GM12878 (cell line): ENCODE measurements at regions not wholly inside any gene's neighbourhood (a gene's known extent, or its start where the extent isn't known, plus 50 kb on each side); places are given as distances from the start of the nearest gene placed in this dataset.

Experiments used
- ATAC-seq: fragments of 200-7000 bp; cut with Tn5 transposase; 3 replicates; pipeline ENCODE4 v1.9.1; 2020; ENCODE audit warnings: mild to moderate bottlenecking, moderate library complexity
- BruUV-seq: library from RNA; stranded (reverse); fragments of 400-500 nt; replicated peaks from 2 replicates; lab custom pipeline; 2021; lab: Mats Ljungman, UMichigan
- CTCF ChIA-PET: fragments of 300-600 bp; sonication (Branson Sonifier 250); formaldehyde crosslinking; extraction: SDS; loops from one replicate; lab custom pipeline; 2021; ENCODE audit warnings: inconsistent platforms; lab: Yijun Ruan, JAX
- POLR2A ChIA-PET: fragments of 350-600 bp; formaldehyde crosslinking; extraction: SDS; loops from one replicate; lab custom pipeline; 2021; ENCODE audit warnings: inconsistent platforms; lab: Charles Lee
- RAD21 ChIA-PET: fragments of 300-600 bp; sonication (Branson Sonifier 250); formaldehyde crosslinking; loops from one replicate; lab custom pipeline; 2023; ENCODE audit warnings: antibody characterized with exemption; ENCODE audit not compliant: unreplicated experiment; lab: Charles Lee
- SMC1A ChIA-PET: fragments of 300-600 bp; sonication (Branson Sonifier 250); formaldehyde crosslinking; loops from one replicate; lab custom pipeline; 2023; ENCODE audit not compliant: unreplicated experiment, uncharacterized antibody; lab: Charles Lee
- DNase-seq: peaks from one replicate; pipeline ENCODE4 v3.0.0-alpha.2; 2011; ENCODE audit warnings: low read depth, low spot score
- FAIRE-seq: peaks from 3 replicates; lab custom pipeline; 2011; peaks lifted over from hg19 to GRCh38; lab: Jason Lieb, UNC
- H2AFZ ChIP-seq: 2 replicates; pipeline ENCODE4 v1.6.0; 2011; ENCODE audit warnings: low read depth, low read length, control low read depth; ENCODE audit not compliant: control insufficient read depth
- H3K27ac ChIP-seq: 2 replicates; pipeline ENCODE4 v1.5.1; 2011; ENCODE audit warnings: control low read depth; ENCODE audit not compliant: control insufficient read depth, insufficient read depth
- H3K27me3 ChIP-seq, 2 experiments: replicated peaks in 1 of 2; 2 replicates each; pipeline versions ENCODE4 v1.6.0 to v1.6.1; 2011; ENCODE audit warnings: low read length in 1 of 2; ENCODE audit not compliant: control insufficient read depth in 2 of 2, insufficient read depth in 2 of 2
- H3K36me3 ChIP-seq, 2 experiments: 2 replicates each; pipeline ENCODE4 v1.5.1; 2011; ENCODE audit warnings: low read length in 1 of 2; ENCODE audit not compliant: control insufficient read depth in 2 of 2, insufficient read depth in 2 of 2
- H3K4me1 ChIP-seq: 2 replicates; pipeline ENCODE4 v1.6.1; 2011; ENCODE audit warnings: mild to moderate bottlenecking, low read length, moderate library complexity, mixed read lengths; ENCODE audit not compliant: control insufficient read depth, insufficient read depth
- H3K4me2 ChIP-seq: 2 replicates; pipeline ENCODE4 v1.6.0; 2011; ENCODE audit warnings: control low read depth; ENCODE audit not compliant: control insufficient read depth, insufficient read depth
- H3K4me3 ChIP-seq: fragments of 200-600 bp; sonication (generic); 2 replicates; pipeline ENCODE4 v1.5.1; 2016
- H3K79me2 ChIP-seq: 2 replicates; pipeline ENCODE4 v1.6.0; 2011; ENCODE audit warnings: low read length; ENCODE audit not compliant: control insufficient read depth, insufficient read depth
- H3K9ac ChIP-seq: 2 replicates; pipeline ENCODE4 v1.8.0; 2011; ENCODE audit warnings: low read length, control low read depth, mixed read lengths; ENCODE audit not compliant: control insufficient read depth, insufficient read depth
- H3K9me3 ChIP-seq: replicated peaks from 3 replicates; pipeline ENCODE4 v1.5.1; 2011; ENCODE audit warnings: mild to moderate bottlenecking, low read length; ENCODE audit not compliant: control insufficient read depth, insufficient read depth
- H4K20me1 ChIP-seq: 2 replicates; pipeline ENCODE4 v1.6.0; 2011; ENCODE audit not compliant: control insufficient read depth, insufficient read depth
- ATF2 ChIP-seq: IDR thresholded peaks from 2 replicates; pipeline ENCODE4 v1.6.1; 2012; ENCODE audit warnings: low read length, inconsistent platforms
- CBFB ChIP-seq: IDR thresholded peaks from 2 replicates; pipeline ENCODE4 v1.6.1; 2016; ENCODE audit warnings: antibody characterized with exemption, low read depth
- EGR1 ChIP-seq, 2 experiments: IDR thresholded peaks; 1 replicate in 1 of 2; 2 replicates in 1 of 2; pipeline ENCODE4 v1.6.1; 2011 to 2012; ENCODE audit warnings: low read depth in 2 of 2, low read length in 2 of 2, borderline replicate concordance in 1 of 2, mild to moderate bottlenecking in 1 of 2, moderate library complexity in 1 of 2
- ESRRA ChIP-seq: IDR thresholded peaks from 2 replicates; pipeline ENCODE4 v1.6.1; 2012; ENCODE audit warnings: mild to moderate bottlenecking, low read length, improper control_type of control experiment
- FOXK2 ChIP-seq: fragments of 450-650 bp; IDR thresholded peaks from 2 replicates; pipeline ENCODE4 v1.6.1; 2017; ENCODE audit warnings: mild to moderate bottlenecking, moderate library complexity
- HDGF ChIP-seq: fragments of 450-650 bp; IDR thresholded peaks from 2 replicates; pipeline ENCODE4 v1.6.1; 2016; ENCODE audit warnings: antibody characterized with exemption
- IKZF2 ChIP-seq, 2 experiments: fragments of 450-650 bp; IDR thresholded peaks; 2 replicates each; pipeline ENCODE4 v1.6.1; 2017; ENCODE audit warnings: mild to moderate bottlenecking in 2 of 2, moderate library complexity in 2 of 2
- JUNB ChIP-seq: IDR thresholded peaks from 2 replicates; pipeline ENCODE4 v1.6.1; 2016; ENCODE audit warnings: antibody characterized with exemption, mild to moderate bottlenecking
- JUND ChIP-seq: IDR thresholded peaks from 2 replicates; pipeline ENCODE4 v1.6.1; 2012; ENCODE audit warnings: low read depth, mild to moderate bottlenecking, low read length, improper control_type of control experiment, moderate library complexity
- MYB ChIP-seq: fragments of 150-350 bp; IDR thresholded peaks from 2 replicates; pipeline ENCODE4 v1.6.1; 2014; ENCODE audit warnings: mild to moderate bottlenecking, low read depth, low read length, borderline replicate concordance
- NFIC ChIP-seq: IDR thresholded peaks from 2 replicates; pipeline ENCODE4 v1.6.1; 2012; ENCODE audit warnings: low read depth, mild to moderate bottlenecking, inconsistent platforms, low read length, moderate library complexity
- NKRF ChIP-seq: fragments of 450-650 bp; conservative IDR thresholded peaks from 2 replicates; pipeline ENCODE4 v1.6.1; 2017; ENCODE audit warnings: mild to moderate bottlenecking, moderate library complexity
- PML ChIP-seq: IDR thresholded peaks from 2 replicates; pipeline ENCODE4 v1.6.1; 2012; ENCODE audit warnings: low read length, inconsistent platforms
- RELB ChIP-seq: fragments of 450-650 bp; IDR thresholded peaks from 2 replicates; pipeline ENCODE4 v1.6.1; 2017; ENCODE audit warnings: low read depth, mild to moderate bottlenecking, moderate library complexity
- WRNIP1 ChIP-seq: IDR thresholded peaks from 2 replicates; pipeline ENCODE4 v1.6.1; 2011; ENCODE audit warnings: low read depth, low read length, improper control_type of control experiment, borderline replicate concordance
- ZNF592 ChIP-seq: fragments of 450-650 bp; IDR thresholded peaks from 2 replicates; pipeline ENCODE4 v1.6.1; 2017; ENCODE audit warnings: mild to moderate bottlenecking, moderate library complexity
- WGBS: methylation state at CpG from one replicate; pipeline ENCODE4 v1.1.6; 2016; ENCODE audit warnings: low lambda C conversion rate; ENCODE audit not compliant: insufficient replicate concordance, insufficient coverage; ENCODE audit errors: missing lambda C conversion rate; 5-methylcytosine and 5-hydroxymethylcytosine counted together
- in situ Hi-C: fragments of 300-500 bp; cut with MboI; formaldehyde crosslinking; loops from 9 replicates; pipeline ENCODE4 v1.14.3; 2018; ENCODE audit warnings: mixed read lengths
- intact Hi-C: fragments of 100-400 bp; cut with micrococcal nuclease; formaldehyde crosslinking; loops from one replicate; pipeline ENCODE4 v1.14.2; 2022; ENCODE audit not compliant: unreplicated experiment

- in situ Hi-C loops = no loop called here
- Histone ChIP-seq H3K9me3 (no peaks in the 10 kb centered on the region), H3K4me2 (no peak overlapping the region), H3K4me1 (no peaks in the 10 kb centered on the region), H3K27ac (no peak overlapping the region), H4K20me1 (no peaks in the 10 kb centered on the region), H3K36me3 (no peaks in the 10 kb centered on the region), H3K9ac (no peak overlapping the region), H3K27me3 (no peaks in the 10 kb centered on the region), H2AFZ (no peak overlapping the region), H3K4me3 (no peak overlapping the region), H3K79me2 (no peaks in the 10 kb centered on the region)
- RAD21 ChIA-PET = no interaction called here
- SMC1A ChIA-PET = no interaction called here
- ATAC-seq = no peak
- intact Hi-C loops = no loop called here
- DNase-seq = no peak
- FAIRE-seq = no peak
- WGBS = 36% methylated on average over 3 of the region's 3 CpGs
- POLR2A ChIA-PET = no interaction called here
- CTCF ChIA-PET = no interaction called here
- BruUV-seq = no TSS peak
- TF ChIP-seq WRNIP1 (no peak), JUND (no peak), ESRRA (no peak), JUNB (no peak), EGR1 (IDR thresholded peaks at IDR 0.05; ENCODE audit: borderline replicate concordance in 1 of 2, low read depth in 2 of 2, low read length in 2 of 2) (no peak), MYB (no peak), RELB (no peak), NKRF (no peak), IKZF2 (IDR thresholded peaks at IDR 0.05) (no peak), ATF2 (no peak), HDGF (no peak), PML (no peak), FOXK2 (no peak), NFIC (no peak), CBFB (no peak), ZNF592 (no peak)
Measured at GRCh38 chr9:73979894-73980264, 517.3 kb upstream of the RORB start.
